GM18870 (cell line): ENCODE measurements at regions not wholly inside any gene's neighbourhood (a gene's known extent, or its start where the extent isn't known, plus 50 kb on each side); places are given as distances from the start of the nearest gene placed in this dataset.
"Not testable (repeated sequence)": the region's sequence is repeated elsewhere in the genome, so short reads cannot be mapped to it uniquely, and the experiment has no call there.

Source experiments
- ATAC-seq: cut with Tn5 transposase; IDR thresholded peaks from one replicate; pipeline ENCODE4 v1.9.1; 2021; ENCODE audit warnings: moderate library complexity; ENCODE audit not compliant: unreplicated experiment

GRCh38 chr4:81740487-81740886 lies 268.8 kb upstream of the RASGEF1B start:
- no peak for ATAC-seq

- no peak for ATAC-seq
These were observed 267.2 kb upstream of the RASGEF1B start for GRCh38 chr4:81738891-81739290.

GRCh38 chr4:81737865-81738559 lies 266.3 kb upstream of the RASGEF1B start:
- ATAC-seq, result no peak

GRCh38 chr4:81736324-81736723 lies 264.6 kb upstream of the RASGEF1B start:
- ATAC-seq, result no peak

- ATAC-seq, result no peak
These were observed 261.3 kb upstream of the RASGEF1B start for GRCh38 chr4:81732980-81733379.

- ATAC-seq, result peak; percentile 99
These were observed 253.2 kb upstream of the RASGEF1B start for GRCh38 chr4:81724925-81725329.

- ATAC-seq, result no peak
These were observed 252.3 kb upstream of the RASGEF1B start for GRCh38 chr4:81723927-81724587.

GRCh38 chr4:81723019-81723884 lies 251.5 kb upstream of the RASGEF1B start:
- ATAC-seq, result no peak

GRCh38 chr4:81722290-81722851 lies 250.7 kb upstream of the RASGEF1B start:
- ATAC-seq, result no peak

- ATAC-seq, result no peak
These were observed 244.1 kb upstream of the RASGEF1B start for GRCh38 chr4:81715757-81716156.

- ATAC-seq, result not testable (repeated sequence)
These were observed 243.7 kb upstream of the RASGEF1B start for GRCh38 chr4:81715357-81715756.

- ATAC-seq, result no peak
These were observed 242.6 kb upstream of the RASGEF1B start for GRCh38 chr4:81714291-81714690.

GRCh38 chr4:81712714-81713113 lies 241.0 kb upstream of the RASGEF1B start:
- no peak for ATAC-seq

GRCh38 chr4:81704461-81704860 lies 232.8 kb upstream of the RASGEF1B start:
- ATAC-seq, result no peak

GRCh38 chr4:81700189-81700588 lies 228.5 kb upstream of the RASGEF1B start:
- no peak for ATAC-seq

GRCh38 chr4:81698538-81699296 lies 227.0 kb upstream of the RASGEF1B start:
- ATAC-seq, result no peak

- ATAC-seq, result no peak
These were observed 222.6 kb upstream of the RASGEF1B start for GRCh38 chr4:81694176-81694913.

- ATAC-seq, result no peak
These were observed 219.2 kb upstream of the RASGEF1B start for GRCh38 chr4:81690871-81691270.

- ATAC-seq, result no peak
These were observed 216.4 kb upstream of the RASGEF1B start for GRCh38 chr4:81688085-81688484.

- ATAC-seq, result no peak
These were observed 215.8 kb upstream of the RASGEF1B start for GRCh38 chr4:81687471-81687870.
